HG02763 (cell line): ENCODE measurements at regions not wholly inside any gene's neighbourhood (a gene's known extent, or its start where the extent isn't known, plus 50 kb on each side); places are given as distances from the start of the nearest gene placed in this dataset.

ENCODE experiments used
- ATAC-seq: cut with Tn5 transposase; IDR thresholded peaks from one replicate; pipeline ENCODE4 v1.9.1; 2021; ENCODE audit warnings: mild to moderate bottlenecking, moderate library complexity; ENCODE audit not compliant: unreplicated experiment

DNA sequence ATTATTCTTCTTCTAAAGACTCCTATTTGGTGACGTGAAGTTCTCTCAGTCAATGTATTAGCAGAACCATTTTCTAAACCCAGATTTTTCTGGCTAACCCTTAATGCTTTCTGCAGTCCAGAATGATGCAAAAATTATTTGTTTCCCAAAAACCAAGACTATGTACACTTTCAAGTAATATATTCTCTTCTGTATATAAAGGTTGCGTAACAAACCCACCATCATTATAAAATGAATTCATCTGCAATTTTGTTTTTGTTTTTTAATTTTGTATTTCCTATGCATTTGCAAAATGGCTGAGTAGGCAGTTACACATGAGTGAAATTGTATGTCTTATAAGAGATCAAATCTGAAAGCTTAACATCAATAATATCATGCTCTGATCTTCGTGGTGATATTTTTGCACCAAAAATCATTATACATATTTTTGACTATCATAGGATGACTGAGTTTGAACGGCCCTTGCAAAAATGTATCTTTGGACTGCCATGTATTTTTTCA lies 593.6 kb downstream of the ZIC1 start:
- ATAC-seq, result no peak

GRCh38 chr3:148004331-148004730 lies 595.2 kb downstream of the ZIC1 start:
- ATAC-seq, result no peak

DNA sequence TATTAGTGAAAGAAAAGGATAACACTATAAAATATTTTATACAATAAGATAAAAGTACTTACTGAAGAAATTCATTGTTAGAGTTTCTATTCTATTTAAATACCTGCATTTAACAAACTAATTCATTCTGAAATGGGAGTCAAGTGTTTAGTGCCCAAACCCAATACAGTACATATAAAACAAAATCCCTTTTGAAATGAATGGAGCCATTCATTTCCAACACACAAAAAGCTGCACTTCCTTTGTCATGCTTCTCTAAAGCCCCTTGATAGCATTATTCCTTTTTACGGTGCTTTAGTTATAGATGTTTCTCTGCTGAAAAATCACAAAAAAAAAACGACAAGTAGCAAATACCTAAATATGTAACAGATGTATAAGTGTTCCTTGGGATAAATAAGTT lies 596.3 kb downstream of the ZIC1 start:
- ATAC-seq, result no peak

- no peak for ATAC-seq
These were observed 597.3 kb downstream of the ZIC1 start for GRCh38 chr3:148006508-148006907.

DNA sequence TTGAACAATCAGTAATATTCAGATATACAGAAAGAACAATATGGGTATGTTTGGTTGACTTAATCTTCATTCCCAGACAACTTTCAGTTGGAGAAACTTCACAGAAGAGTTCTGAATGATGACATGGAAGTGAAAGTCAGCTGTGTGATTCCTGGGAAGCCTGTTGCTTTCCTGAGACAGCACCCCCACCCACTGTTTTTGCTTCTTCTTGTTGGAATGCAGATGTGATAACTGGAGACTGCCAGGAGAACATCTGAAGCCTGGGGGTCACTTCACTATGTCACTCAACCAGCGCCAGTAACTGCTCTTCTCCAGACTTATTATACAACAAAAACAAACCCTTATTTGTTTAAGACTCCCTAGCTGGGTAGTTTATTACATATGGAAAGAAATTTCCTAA lies 599.4 kb downstream of the ZIC1 start:
- no peak for ATAC-seq

DNA sequence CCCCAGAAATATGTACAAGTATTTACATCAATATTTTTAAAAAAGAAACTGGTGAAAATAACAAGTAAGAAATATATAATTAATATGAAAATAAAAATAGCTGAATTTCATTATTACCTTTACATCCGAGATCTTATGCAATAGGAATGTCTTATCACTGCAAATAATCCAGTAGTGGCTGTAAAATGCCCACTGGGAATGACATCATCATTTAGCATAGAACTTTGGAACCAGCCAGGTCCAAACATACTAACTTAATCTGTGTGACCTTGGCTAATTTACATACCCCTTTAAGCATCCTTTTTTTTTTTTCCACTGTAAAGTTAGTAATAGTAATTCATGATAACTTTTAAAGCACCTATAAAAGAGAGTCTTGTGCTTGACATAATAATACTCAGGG lies 611.7 kb downstream of the ZIC1 start:
- ATAC-seq, result no peak

GRCh38 chr3:148021381-148021780 lies 612.2 kb downstream of the ZIC1 start:
- no peak for ATAC-seq

DNA sequence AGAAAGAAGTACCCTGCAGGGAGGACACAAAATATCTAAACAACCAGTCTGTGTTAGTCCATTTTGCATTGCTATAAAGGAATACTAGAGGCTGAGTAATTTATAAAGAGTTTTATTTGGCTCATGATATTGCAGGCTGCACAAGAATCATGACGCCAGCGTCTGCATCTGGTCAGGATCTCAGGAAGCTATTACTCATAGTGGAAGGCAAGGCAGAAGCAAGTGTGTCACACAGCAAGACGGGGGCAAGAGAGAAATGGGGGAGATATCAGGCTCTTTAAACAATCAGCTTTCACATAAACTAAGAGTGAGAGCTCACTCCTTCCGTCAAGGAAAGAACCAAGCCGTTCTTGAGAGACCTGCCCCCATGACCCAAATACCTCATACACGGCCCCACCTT lies 614.8 kb downstream of the ZIC1 start:
- no peak for ATAC-seq

GRCh38 chr3:148026009-148026588 lies 616.9 kb downstream of the ZIC1 start:
- no peak for ATAC-seq

DNA sequence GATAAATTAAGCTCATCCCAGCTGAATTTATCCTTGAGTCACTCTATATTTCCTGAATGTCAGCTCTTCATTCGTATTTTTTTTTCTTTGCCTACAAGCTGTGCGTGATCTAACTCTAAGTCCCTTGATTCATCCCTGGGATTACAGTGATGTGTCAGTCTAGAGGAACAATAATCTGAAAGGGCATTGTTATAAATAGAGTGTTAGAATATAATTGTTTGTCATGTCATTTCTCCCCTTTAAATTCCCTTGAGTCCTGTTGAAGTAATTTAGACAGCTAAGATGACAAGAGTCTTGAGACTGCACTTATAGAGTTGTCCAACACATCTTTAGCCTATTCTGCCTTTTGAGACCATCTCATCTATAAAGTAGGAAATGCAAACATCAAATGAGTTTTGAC lies 621.8 kb downstream of the ZIC1 start:
- ATAC-seq, result no peak

GRCh38 chr3:148034353-148034752 lies 625.2 kb downstream of the ZIC1 start:
- ATAC-seq, result no peak

DNA sequence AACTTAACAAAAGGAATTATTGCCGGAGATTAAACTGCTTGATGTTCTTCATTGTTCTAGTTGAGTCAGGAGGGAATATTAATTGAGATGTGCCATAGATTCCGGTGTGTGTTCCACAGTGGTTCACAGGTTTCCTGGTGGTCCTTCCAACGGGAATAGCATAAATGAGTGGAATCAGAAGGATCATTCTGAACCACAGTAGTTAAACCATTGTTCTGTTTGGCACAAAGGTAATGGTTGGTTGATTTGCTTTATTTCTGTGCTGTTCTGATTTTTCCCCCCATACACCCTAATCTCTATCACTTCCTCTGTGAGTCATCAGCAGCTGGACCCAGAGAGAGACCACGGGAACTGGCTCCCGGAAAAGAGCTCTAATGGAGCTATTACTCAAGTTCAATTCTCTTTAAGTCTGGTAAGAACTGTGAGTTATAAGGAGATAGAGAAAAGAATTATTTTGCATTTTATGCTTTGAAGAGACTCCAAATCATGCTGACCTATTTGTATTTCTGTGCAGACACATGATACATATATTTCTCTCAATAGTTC lies 627.2 kb downstream of the ZIC1 start:
- no peak for ATAC-seq

- no peak for ATAC-seq
These were observed 633.7 kb downstream of the ZIC1 start for GRCh38 chr3:148042663-148043445.

GRCh38 chr3:148044151-148044550 lies 635.0 kb downstream of the ZIC1 start:
- no peak for ATAC-seq

- ATAC-seq, result no peak
These were observed 642.7 kb upstream of the AGTR1 start for GRCh38 chr3:148054999-148055398.

DNA sequence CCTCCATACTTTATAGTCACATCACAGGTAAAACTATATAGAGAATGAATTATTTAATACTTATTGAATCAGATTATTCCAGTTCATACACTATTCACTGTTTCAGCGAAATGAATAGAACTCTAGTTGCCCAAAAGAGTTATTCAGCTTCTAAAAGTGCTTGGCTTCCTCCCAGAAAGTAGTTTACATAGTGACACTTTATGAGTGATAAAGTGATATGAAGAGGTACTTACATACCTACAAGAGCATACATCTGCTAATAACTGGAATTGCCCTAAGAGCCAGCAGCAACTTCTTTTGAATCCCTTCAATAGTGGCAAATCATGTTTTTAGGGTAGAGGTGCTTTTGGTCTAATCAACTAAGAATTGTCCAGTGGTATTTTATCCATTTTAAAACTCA lies 635.1 kb upstream of the AGTR1 start:
- ATAC-seq, result no peak

- no peak for ATAC-seq
These were observed 630.9 kb upstream of the AGTR1 start for GRCh38 chr3:148066802-148067201.

DNA sequence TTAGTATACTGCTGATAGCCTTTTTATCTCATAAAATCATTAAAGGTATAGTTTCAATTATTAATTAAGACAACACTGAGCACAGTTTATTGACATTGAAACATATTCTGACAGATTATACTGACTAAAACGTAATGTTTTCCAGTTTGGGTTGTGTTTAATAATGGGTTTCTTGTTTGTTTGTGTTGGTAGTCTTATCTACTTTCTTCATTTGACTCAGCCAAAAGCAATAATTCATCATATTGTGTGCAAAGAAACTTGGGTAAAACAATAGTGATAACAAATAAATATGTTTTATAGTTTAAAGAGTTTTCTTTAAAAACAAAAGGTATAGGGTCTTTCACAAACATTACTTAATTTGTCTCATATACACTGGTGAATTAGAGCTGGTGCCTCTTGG lies 629.2 kb upstream of the AGTR1 start:
- ATAC-seq, result no peak

GRCh38 chr3:148070041-148070440 lies 627.7 kb upstream of the AGTR1 start:
- ATAC-seq, result no peak

DNA sequence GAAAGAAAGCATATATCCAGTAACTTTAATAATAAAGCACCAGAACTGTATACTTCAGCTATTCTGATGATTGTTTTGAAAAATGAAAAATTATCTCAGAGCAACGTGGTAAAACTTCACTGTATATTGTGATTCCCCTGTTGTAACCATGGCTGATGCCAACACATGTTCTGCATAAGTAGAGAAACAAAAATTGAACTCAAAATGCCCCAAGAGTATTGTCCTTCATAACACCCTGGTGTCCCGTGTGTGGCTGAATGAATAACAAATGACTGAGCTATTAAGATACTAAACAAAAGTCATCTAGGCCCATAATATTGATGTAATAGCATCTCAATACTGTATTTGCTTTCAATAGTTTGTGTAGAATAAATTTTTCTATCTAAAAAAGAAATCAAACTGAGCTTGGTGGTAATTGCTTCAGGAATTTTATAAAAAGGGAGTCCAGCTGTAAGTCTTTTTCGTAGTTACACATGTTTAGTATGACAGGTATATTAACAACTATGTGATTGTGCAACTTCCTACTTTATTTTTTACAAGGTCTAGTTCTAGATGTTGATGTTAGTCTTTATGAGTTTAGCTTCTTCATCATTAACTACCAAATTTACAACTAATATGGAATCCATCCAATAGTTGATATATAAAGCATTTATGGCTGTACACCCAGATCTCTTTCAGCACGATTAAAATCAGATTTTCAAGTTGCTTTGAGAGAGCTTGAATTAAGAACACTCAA lies 623.8 kb upstream of the AGTR1 start:
- ATAC-seq, result no peak

GRCh38 chr3:148074946-148075345 lies 622.8 kb upstream of the AGTR1 start:
- ATAC-seq, result no peak
